Keratinocyte (primary cell): ENCODE measurements at regions not wholly inside any gene's neighbourhood (a gene's known extent, or its start where the extent isn't known, plus 50 kb on each side); places are given as distances from the start of the nearest gene placed in this dataset.

Experiments used
- DNase-seq: peaks from one replicate; pipeline ENCODE4 v3.0.0-alpha.2; 2011; ENCODE audit warnings: low read depth, missing footprints, low spot score
- FAIRE-seq: peaks from 2 replicates; lab custom pipeline; 2011; peaks lifted over from hg19 to GRCh38; lab: Jason Lieb, UNC
- H2AFZ ChIP-seq: 2 replicates; pipeline ENCODE4 v1.6.0; 2012; ENCODE audit warnings: low read length, control low read depth, inconsistent platforms; ENCODE audit not compliant: control insufficient read depth
- H3K27ac ChIP-seq: 2 replicates; pipeline ENCODE4 v1.5.1; 2011; ENCODE audit warnings: low read length; ENCODE audit not compliant: control insufficient read depth, insufficient read depth
- H3K27me3 ChIP-seq: 3 replicates; pipeline ENCODE4 v1.6.0; 2011; ENCODE audit warnings: low read length; ENCODE audit not compliant: control insufficient read depth, insufficient read depth; ENCODE audit errors: extremely low read depth
- H3K36me3 ChIP-seq, 2 experiments: 2 replicates in 1 of 2; 3 replicates in 1 of 2; pipeline ENCODE4 v1.5.1; 2011; ENCODE audit warnings: low read length in 2 of 2, mild to moderate bottlenecking in 1 of 2; ENCODE audit not compliant: control insufficient read depth in 2 of 2, insufficient read depth in 2 of 2; ENCODE audit errors: extremely low read depth in 1 of 2
- H3K4me1 ChIP-seq: 3 replicates; pipeline ENCODE4 v1.5.1; 2011; ENCODE audit warnings: low read length; ENCODE audit not compliant: control insufficient read depth, insufficient read depth; ENCODE audit errors: extremely low read depth
- H3K4me2 ChIP-seq: 3 replicates; pipeline ENCODE4 v1.6.0; 2011; ENCODE audit warnings: low read depth, low read length; ENCODE audit not compliant: control insufficient read depth, insufficient read depth; ENCODE audit errors: extremely low read depth
- H3K4me3 ChIP-seq, 3 experiments: fragments of 200-600 bp in 1 of 3; sonication (generic) in 1 of 3; 2 replicates in 2 of 3; 3 replicates in 1 of 3; pipeline ENCODE4 v1.5.1; 2011 to 2016; ENCODE audit warnings: low read length in 3 of 3, mild to moderate bottlenecking in 3 of 3, control low read depth in 2 of 3, inconsistent platforms in 1 of 3, low read depth in 1 of 3, mixed read lengths in 1 of 3, mixed run types in 1 of 3, moderate library complexity in 1 of 3; ENCODE audit not compliant: control insufficient read depth in 2 of 3, insufficient read depth in 2 of 3; ENCODE audit errors: extremely low read depth in 1 of 3
- H3K79me2 ChIP-seq: 2 replicates; pipeline ENCODE4 v1.6.0; 2012; ENCODE audit warnings: low read length; ENCODE audit not compliant: control insufficient read depth, insufficient read depth
- H3K9ac ChIP-seq: 3 replicates; pipeline ENCODE4 v1.6.0; 2011; ENCODE audit warnings: low read length; ENCODE audit not compliant: control insufficient read depth, insufficient read depth; ENCODE audit errors: extremely low read depth
- H3K9me1 ChIP-seq: 3 replicates; pipeline ENCODE4 v1.6.0; 2011; ENCODE audit warnings: low read length; ENCODE audit not compliant: control insufficient read depth, insufficient read depth; ENCODE audit errors: extremely low read depth
- H3K9me3 ChIP-seq: 2 replicates; pipeline ENCODE4 v1.5.1; 2012; ENCODE audit warnings: low read depth, low read length; ENCODE audit not compliant: control insufficient read depth
- H4K20me1 ChIP-seq: 3 replicates; pipeline ENCODE4 v1.6.0; 2011; ENCODE audit warnings: low read length; ENCODE audit not compliant: control insufficient read depth, insufficient read depth; ENCODE audit errors: extremely low read depth
- CTCF ChIP-seq, 3 experiments: IDR thresholded peaks in 1 of 3; conservative IDR thresholded peaks in 1 of 3; optimal IDR thresholded peaks in 1 of 3; 2 replicates in 2 of 3; 3 replicates in 1 of 3; pipeline versions ENCODE3 to v1.5.1; 2011; ENCODE audit warnings: low read length in 3 of 3, mild to moderate bottlenecking in 3 of 3, moderate library complexity in 2 of 3, control low read depth in 1 of 3, inconsistent platforms in 1 of 3; ENCODE audit not compliant: insufficient read depth in 2 of 3; ENCODE audit errors: extremely low read depth in 1 of 3
- EZH2 ChIP-seq: IDR thresholded peaks from one replicate; pipeline ENCODE4 v1.6.1; 2012; ENCODE audit warnings: inconsistent platforms, mild to moderate bottlenecking, low read length, moderate library complexity
- dilution Hi-C: fragments of 300-500 bp; cut with MboI; formaldehyde crosslinking; loops from one replicate; pipeline ENCODE4 v1.7.0; 2020; ENCODE audit warnings: low sequenced_read_pairs; ENCODE audit not compliant: extremely low pct_ligation_motif_present

- H3K9ac ChIP-seq, result no peak overlapping the region
- no peak overlapping the region for H3K4me3 ChIP-seq
- no peaks in the 10 kb centered on the region for H3K4me1 ChIP-seq
- H3K9me1 ChIP-seq, result no peaks in the 10 kb centered on the region
- DNase-seq, result no peak
- no peaks in the 10 kb centered on the region for H3K9me3 ChIP-seq
- FAIRE-seq, result no peak
- H3K4me2 ChIP-seq, result no peak overlapping the region
- no peaks in the 10 kb centered on the region for H3K36me3 ChIP-seq
- dilution Hi-C loops, result no loop called here
- no peaks in the 10 kb centered on the region for H3K27me3 ChIP-seq
- no peaks in the 10 kb centered on the region for H4K20me1 ChIP-seq
- TF ChIP-seq EZH2 (no peak), CTCF (optimal IDR thresholded peaks at IDR 0.05 in 1 of 3, IDR thresholded peaks at IDR 0.05 in 1 of 3, conservative IDR thresholded peaks at IDR 0.05 in 1 of 3; ENCODE audit: extremely low read depth in 1 of 3, insufficient read depth in 2 of 3, low read length in 3 of 3) (no peak)
- H3K27ac ChIP-seq, result no peak overlapping the region
- no peak overlapping the region for H2AFZ ChIP-seq
- H3K79me2 ChIP-seq, result no peaks in the 10 kb centered on the region
These were observed 164.3 kb upstream of the SOX4 start for GRCh38 chr6:21429291-21429690.

- Histone ChIP-seq H3K36me3 (no peaks in the 10 kb centered on the region), H3K9me3 (no peaks in the 10 kb centered on the region), H4K20me1 (no peaks in the 10 kb centered on the region), H3K9me1 (no peaks in the 10 kb centered on the region), H2AFZ (no peak overlapping the region), H3K4me3 (no peak overlapping the region), H3K9ac (no peak overlapping the region), H3K79me2 (no peaks in the 10 kb centered on the region), H3K27me3 (no peaks in the 10 kb centered on the region), H3K4me1 (no peaks in the 10 kb centered on the region), H3K27ac (no peak overlapping the region), H3K4me2 (no peak overlapping the region)
- DNase-seq (no peak), FAIRE-seq (no peak)
- no peak for TF ChIP-seq CTCF (optimal IDR thresholded peaks at IDR 0.05 in 1 of 3, IDR thresholded peaks at IDR 0.05 in 1 of 3, conservative IDR thresholded peaks at IDR 0.05 in 1 of 3; ENCODE audit: extremely low read depth in 1 of 3, insufficient read depth in 2 of 3, low read length in 3 of 3)
- no peak for TF ChIP-seq EZH2
- dilution Hi-C loops, result no loop called here
These were observed 162.0 kb upstream of the SOX4 start for GRCh38 chr6:21431526-21431925.
